GM12872 (cell line): ENCODE measurements at regions not wholly inside any gene's neighbourhood (a gene's known extent, or its start where the extent isn't known, plus 50 kb on each side); places are given as distances from the start of the nearest gene placed in this dataset.

Source experiments
- TF ChIP-seq, protein P1 (sequence below): IDR thresholded peaks from 3 replicates; pipeline ENCODE4 v1.5.1; 2011; ENCODE audit warnings: low read depth, mild to moderate bottlenecking, low read length, moderate library complexity; ENCODE audit not compliant: insufficient read depth

GRCh38 chr4:120446051-120446567, 379.5 kb upstream of the MAD2L1 start:
- TF ChIP-seq, protein P1, sequence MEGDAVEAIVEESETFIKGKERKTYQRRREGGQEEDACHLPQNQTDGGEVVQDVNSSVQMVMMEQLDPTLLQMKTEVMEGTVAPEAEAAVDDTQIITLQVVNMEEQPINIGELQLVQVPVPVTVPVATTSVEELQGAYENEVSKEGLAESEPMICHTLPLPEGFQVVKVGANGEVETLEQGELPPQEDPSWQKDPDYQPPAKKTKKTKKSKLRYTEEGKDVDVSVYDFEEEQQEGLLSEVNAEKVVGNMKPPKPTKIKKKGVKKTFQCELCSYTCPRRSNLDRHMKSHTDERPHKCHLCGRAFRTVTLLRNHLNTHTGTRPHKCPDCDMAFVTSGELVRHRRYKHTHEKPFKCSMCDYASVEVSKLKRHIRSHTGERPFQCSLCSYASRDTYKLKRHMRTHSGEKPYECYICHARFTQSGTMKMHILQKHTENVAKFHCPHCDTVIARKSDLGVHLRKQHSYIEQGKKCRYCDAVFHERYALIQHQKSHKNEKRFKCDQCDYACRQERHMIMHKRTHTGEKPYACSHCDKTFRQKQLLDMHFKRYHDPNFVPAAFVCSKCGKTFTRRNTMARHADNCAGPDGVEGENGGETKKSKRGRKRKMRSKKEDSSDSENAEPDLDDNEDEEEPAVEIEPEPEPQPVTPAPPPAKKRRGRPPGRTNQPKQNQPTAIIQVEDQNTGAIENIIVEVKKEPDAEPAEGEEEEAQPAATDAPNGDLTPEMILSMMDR: no peak

DNA sequence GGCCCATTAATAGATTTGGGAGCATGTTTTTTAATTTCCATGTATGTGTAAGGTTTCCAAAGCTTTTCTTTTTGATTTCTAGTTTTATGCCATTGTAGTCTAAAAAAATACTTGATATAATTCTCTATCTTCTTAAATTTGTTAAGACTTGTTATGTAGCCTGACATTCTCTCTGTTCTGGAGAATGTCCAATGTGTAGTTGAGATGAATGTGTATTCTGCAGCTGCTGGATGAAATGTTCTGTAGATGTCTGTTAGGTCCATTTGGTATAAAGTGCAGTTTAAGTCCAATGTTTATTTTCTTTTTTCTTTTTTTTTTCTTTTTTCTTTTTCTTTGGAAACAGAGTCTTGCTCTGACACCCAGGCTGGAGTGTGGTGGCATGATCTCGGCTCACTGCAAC, 378.5 kb upstream of the MAD2L1 start:
- TF ChIP-seq, protein P1: no peak

DNA sequence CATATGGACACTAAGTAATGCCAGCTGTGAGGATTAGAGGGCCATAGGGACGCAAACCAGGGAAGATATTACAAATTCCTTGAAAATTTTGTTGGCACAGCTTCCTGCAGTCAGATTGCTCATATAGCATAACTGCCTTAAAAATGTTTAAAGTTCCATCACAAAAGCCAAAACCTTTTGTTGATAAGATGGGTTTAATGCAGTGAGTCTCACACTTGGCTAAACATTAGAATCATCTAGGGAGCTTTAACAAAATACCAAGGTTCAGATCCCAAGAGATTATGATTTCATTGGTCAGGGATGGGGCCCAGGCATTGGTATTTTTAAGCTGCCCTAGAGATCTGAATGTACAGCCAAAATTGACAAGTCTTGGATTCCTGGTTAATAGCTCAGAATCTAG, 376.5 kb upstream of the MAD2L1 start:
- TF ChIP-seq, protein P1: no peak

GRCh38 chr4:120440730-120441129, 374.1 kb upstream of the MAD2L1 start:
- TF ChIP-seq, protein P1: no peak

- TF ChIP-seq, protein P1: no peak
Observed at GRCh38 chr4:120435179-120435578, 368.5 kb upstream of the MAD2L1 start.

DNA sequence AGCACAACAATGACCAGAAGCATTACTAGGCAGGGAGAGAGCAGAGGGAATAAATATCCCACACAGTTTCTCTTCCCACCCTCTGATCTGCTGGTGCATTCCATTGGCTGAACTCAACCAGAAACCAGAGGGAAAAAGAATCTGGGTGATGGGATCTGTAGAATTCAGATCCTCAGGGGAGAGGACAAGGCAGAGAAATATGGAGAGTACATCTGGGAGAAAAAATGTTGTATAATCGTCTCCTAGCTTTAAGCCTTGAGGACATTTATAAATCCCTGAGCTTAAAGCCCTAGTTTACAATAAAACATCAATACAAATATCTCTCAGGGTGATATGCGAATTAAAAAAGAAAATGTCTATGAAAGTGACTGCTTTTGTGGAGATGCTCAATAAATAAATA, 368.1 kb upstream of the MAD2L1 start:
- TF ChIP-seq, protein P1: no peak

- TF ChIP-seq, protein P1: no peak
Observed at GRCh38 chr4:120432301-120432860, 365.7 kb upstream of the MAD2L1 start.
